ENCODE measurements at regions not wholly inside any gene's neighbourhood (a gene's known extent, or its start where the extent isn't known, plus 50 kb on each side); places are given as distances from the start of the nearest gene placed in this dataset.
"Not testable (repeated sequence)": the region's sequence is repeated elsewhere in the genome, so short reads cannot be mapped to it uniquely, and the experiment has no call there.

DNA sequence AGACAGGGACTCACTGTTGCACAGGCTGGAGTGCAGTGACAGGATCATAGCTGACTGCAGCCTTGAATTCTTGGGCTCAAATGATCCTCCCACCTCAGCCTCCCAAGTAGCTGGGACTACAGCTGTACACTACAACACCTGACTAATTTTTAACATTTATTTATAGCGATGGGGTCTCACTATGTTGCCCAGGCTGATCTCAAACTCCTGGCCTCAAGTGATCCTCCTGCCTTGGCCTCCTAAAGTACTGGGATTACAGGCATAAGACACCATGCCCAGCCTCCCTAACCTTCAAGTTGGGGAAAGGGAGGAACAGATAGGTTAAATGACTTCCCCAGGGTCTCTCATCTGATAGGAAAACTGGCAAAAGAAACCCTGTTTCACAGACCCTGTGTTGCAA lies 919.5 kb downstream of the TYW1 start:
- DNase-seq (ENCODE audit: low spot score) = not testable (repeated sequence)

DNA sequence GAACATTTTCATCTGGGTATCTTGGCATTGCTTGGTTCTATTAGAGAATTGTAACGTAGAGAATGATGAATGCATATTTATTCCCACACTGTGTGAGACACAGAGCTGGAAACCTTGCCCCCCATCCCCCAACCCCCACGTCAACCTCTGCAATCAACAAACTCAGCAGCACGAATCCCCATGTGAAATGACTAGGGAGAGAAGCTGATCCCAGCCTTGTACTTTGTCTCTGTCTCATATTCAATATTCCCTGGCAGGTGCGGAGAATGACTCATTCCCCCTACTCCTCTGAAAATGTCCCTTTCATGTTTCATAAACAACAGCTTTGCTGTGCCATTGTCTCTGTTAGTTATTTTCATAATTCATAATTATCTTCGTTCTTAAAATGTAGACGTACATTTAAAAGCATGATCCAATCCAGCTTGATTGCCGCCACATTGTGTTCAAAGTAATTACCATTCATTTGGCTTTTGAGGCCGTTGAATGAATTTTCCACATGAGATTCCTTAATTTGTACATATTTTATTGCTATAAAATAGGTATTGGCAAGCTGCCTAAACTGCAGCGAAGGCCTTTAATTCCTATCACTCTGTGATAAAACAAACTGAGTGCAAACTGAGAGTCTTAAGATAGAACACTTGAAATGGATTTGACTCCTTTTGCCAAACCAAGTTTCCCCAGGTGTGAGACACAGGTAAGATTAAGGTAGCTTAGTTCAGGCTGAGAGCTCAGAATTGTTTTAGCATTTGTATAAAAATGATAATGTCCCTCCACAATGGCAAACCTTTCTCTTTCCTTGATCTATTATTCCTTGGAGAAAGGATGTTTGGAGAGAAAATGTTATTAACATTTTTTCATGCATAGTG lies 920.2 kb downstream of the TYW1 start:
- no peak for DNase-seq (ENCODE audit: low spot score)

DNA sequence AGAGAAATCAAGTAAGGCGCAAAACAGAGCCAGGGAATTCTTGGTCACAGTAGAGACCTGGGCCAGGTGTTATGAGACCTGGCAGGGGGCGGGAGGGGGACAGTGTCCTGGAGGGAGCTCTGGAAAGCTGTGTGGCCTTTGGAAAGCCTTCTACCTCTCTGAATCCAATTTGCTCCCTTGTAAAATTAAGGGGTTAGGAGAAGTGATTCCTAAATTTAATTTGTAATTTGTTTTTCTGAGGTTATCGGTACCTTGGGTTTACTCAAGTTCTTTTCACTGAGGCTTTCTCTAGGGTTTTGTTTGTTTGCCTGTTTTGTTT lies 920.8 kb downstream of the TYW1 start:
- DNase-seq (ENCODE audit: low spot score) = no peak

- peak; percentile 50 for DNase-seq (ENCODE audit: low spot score)
These were observed 921.5 kb downstream of the TYW1 start for GRCh38 chr7:67918158-67918557.

- DNase-seq (ENCODE audit: low spot score) = no peak
These were observed 926.7 kb downstream of the TYW1 start for GRCh38 chr7:67923286-67923685.

- no peak for DNase-seq (ENCODE audit: low spot score)
These were observed 931.5 kb downstream of the TYW1 start for GRCh38 chr7:67928141-67928540.

GRCh38 chr7:67936447-67936846 lies 939.8 kb downstream of the TYW1 start:
- DNase-seq (ENCODE audit: low spot score) = not testable (repeated sequence)

GRCh38 chr7:67940400-67940799 lies 943.8 kb downstream of the TYW1 start:
- no peak for DNase-seq (ENCODE audit: low spot score)

- no peak for DNase-seq (ENCODE audit: low spot score)
These were observed 950.6 kb downstream of the TYW1 start for GRCh38 chr7:67947191-67947590.

GRCh38 chr7:67947646-67948045 lies 951.0 kb downstream of the TYW1 start:
- no peak for DNase-seq (ENCODE audit: low spot score)

- no peak for DNase-seq (ENCODE audit: low spot score)
These were observed 953.9 kb downstream of the TYW1 start for GRCh38 chr7:67950321-67951083.

DNA sequence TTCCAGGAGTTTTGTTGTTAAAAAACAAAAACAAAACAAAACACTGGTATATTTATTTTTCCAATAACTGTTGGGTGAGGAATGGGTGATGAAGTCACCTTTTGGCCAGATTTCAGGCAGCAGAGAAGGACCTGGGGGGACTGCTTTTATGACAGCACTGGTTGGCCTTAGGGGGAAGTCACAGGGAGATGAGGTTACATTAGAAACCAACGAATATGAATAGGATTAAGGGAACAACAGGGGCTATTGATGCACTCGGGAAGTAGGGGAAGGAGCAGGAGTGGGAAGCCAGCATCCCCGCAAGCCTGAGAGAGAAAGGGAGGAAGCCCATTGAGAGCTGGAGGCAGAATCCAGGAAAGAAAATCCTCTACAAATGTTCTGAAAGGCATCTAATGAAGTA lies 958.4 kb downstream of the TYW1 start:
- DNase-seq (ENCODE audit: low spot score) = no peak

DNA sequence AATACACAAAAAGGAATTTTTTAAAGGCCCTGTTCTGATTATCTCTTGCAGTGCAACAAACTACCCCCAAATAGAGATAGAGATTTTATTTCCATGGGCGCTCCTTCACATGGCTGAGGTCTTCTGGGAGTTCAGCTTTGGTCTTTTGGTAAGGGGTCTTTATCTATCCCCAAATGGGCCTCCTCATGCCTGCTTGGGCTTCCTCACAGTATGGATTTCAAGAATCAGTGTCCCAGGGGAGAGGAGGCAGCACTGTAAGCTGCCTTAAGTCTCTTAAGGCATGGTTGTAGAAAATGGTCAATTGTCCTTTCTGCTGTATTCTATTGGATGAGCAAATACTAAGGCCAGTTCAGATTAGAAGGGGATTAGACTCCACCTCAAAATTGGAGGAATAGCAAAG lies 966.2 kb downstream of the TYW1 start:
- no peak for DNase-seq (ENCODE audit: low spot score)

- DNase-seq (ENCODE audit: low spot score) = no peak
These were observed 979.9 kb downstream of the TYW1 start for GRCh38 chr7:67976490-67976889.

- no peak for DNase-seq (ENCODE audit: low spot score)
These were observed 986.9 kb downstream of the TYW1 start for GRCh38 chr7:67983486-67983885.

DNA sequence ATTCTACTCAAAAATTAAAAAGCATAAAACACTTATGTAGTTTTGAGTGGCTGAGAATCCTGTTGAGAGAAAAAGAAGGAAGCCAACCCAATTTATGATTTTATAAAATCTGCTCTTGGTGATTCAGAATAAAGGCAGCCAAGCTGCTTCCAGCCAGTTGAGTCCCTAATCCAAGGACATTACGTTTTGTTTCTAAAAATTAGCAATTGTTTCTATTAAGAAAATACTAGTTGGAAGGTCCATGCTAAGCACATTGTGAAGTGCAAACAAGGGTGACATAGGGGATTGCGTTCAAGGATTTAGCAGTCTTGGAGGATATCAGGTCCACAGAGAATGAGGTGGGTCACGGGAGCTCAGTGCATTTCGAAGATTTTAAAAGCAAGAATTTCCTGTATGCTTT lies 987.7 kb downstream of the TYW1 start:
- DNase-seq (ENCODE audit: low spot score) = no peak

DNA sequence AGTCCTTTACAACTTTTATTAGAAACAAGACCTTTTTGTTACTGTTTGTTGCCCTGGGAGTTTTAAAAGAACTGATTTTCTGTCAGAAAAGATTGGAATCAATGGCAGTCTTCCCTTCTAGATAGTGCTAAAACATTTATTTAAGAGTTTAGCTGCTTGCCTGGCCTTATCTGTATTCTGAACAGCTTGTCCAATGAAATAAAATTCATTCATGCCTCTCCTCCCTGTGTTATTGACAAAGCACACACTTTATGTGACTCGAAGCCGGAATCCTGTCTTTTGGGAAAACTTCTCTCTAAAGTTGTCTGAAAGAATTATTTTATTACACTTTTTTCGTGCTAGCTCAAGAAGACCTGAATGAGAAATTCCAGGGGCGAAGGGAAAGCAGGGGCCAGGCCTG lies 992.5 kb downstream of the TYW1 start:
- DNase-seq (ENCODE audit: low spot score) = no peak

GRCh38 chr7:67990003-67990402 lies 993.4 kb downstream of the TYW1 start:
- DNase-seq (ENCODE audit: low spot score) = no peak

- no peak for DNase-seq (ENCODE audit: low spot score)
These were observed 994.1 kb downstream of the TYW1 start for GRCh38 chr7:67990716-67991115.

- no peak for DNase-seq (ENCODE audit: low spot score)
These were observed 995.7 kb downstream of the TYW1 start for GRCh38 chr7:67992287-67992686.

DNA sequence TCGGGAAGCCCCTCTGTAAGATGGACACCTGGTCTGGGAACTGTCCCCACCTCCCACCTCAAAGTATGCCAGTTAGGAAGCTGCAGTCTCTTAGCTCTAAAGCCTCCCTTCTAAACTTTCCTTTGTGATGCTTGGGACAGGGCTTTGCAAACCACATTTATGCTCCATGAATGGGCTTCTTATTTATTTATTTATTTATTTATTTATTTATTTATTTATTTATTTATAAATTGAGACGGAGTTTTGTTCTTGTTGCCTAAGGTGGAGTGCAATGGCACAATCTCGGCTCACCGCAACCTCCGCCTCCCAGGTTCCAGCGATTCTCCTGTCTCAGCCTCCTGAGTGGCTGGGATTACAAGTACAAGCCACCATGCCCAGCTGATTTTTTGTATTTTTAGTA lies 1009.4 kb downstream of the TYW1 start:
- DNase-seq (ENCODE audit: low spot score) = no peak

DNA sequence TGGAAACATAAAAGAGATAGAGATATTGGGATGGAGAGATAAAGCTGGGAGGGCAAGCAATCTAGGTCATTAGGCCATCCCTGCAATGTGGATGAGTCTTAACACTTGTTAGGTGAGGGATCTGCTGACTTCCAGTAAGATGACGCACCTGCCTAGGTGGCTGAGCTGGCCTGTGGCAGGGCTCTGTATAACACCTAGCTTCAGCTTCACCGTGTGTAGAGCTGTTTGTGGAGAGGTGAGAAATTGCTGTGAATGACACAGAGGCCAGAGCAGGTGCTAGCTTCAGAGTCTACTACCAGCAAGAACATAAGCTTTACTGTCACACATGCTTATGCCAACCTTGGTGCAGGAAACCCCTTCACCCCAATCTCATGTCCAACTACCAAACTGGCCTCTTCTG lies 1010.0 kb downstream of the TYW1 start:
- no peak for DNase-seq (ENCODE audit: low spot score)

GRCh38 chr7:68009716-68010115 lies 1013.1 kb downstream of the TYW1 start:
- peak; percentile 5 for DNase-seq (ENCODE audit: low spot score)
